ENCODE measurements at regions not wholly inside any gene's neighbourhood (a gene's known extent, or its start where the extent isn't known, plus 50 kb on each side); places are given as distances from the start of the nearest gene placed in this dataset.

GRCh38 chr6:103629613-103630012 is 1230.1 kb downstream of the HACE1 start:
- Histone ChIP-seq H3K27me3 (no peaks in the 10 kb centered on the region), H3K27ac (no peak overlapping the region), H3K9me3 (no peaks in the 10 kb centered on the region), H3K4me1 (no peaks in the 10 kb centered on the region), H3K4me3 (no peak overlapping the region), H3K36me3 (no peaks in the 10 kb centered on the region)
- TF ChIP-seq CTCF (IDR thresholded peaks at IDR 0.05): no peak
- no peak for TF ChIP-seq EP300 (IDR thresholded peaks at IDR 0.05)
- TF ChIP-seq POLR2A (IDR thresholded peaks at IDR 0.05): no peak
- 75 to 77% methylated on average over 1 of the region's 1 CpG for WGBS, 2 donors
- no peak for DNase-seq (ENCODE audit: low spot score in 2 of 2)

GRCh38 chr6:103617642-103618041 is 1242.1 kb downstream of the HACE1 start:
- Histone ChIP-seq H3K4me1 (no peaks in the 10 kb centered on the region), H3K27me3 (no peaks in the 10 kb centered on the region), H3K27ac (no peak overlapping the region), H3K36me3 (no peaks in the 10 kb centered on the region), H3K4me3 (no peak overlapping the region), H3K9me3 (no peaks in the 10 kb centered on the region)
- WGBS, 2 donors: 89 to 100% methylated on average over 1 of the region's 1 CpG
- TF ChIP-seq POLR2A (IDR thresholded peaks at IDR 0.05) (no peak), CTCF (IDR thresholded peaks at IDR 0.05) (no peak), EP300 (IDR thresholded peaks at IDR 0.05) (no peak)
- no peak for DNase-seq (ENCODE audit: low spot score in 2 of 2)

GRCh38 chr6:103587722-103588121 is 1272.0 kb downstream of the HACE1 start:
- Histone ChIP-seq H3K9me3 (no peaks in the 10 kb centered on the region), H3K4me3 (no peak overlapping the region), H3K27ac (no peak overlapping the region), H3K36me3 (no peaks in the 10 kb centered on the region), H3K4me1 (no peaks in the 10 kb centered on the region), H3K27me3 (no peaks in the 10 kb centered on the region)
- no peak for TF ChIP-seq POLR2A (IDR thresholded peaks at IDR 0.05)
- TF ChIP-seq CTCF (IDR thresholded peaks at IDR 0.05): no peak
- TF ChIP-seq EP300 (IDR thresholded peaks at IDR 0.05): no peak
- WGBS, 2 donors: 74 to 80% methylated on average over 3 of the region's 3 CpGs
- no peak for DNase-seq (ENCODE audit: low spot score in 2 of 2)

GRCh38 chr6:103578115-103578514 is 1281.6 kb downstream of the HACE1 start:
- DNase-seq (ENCODE audit: low spot score in 2 of 2): no peak
- Histone ChIP-seq H3K36me3 (no peaks in the 10 kb centered on the region), H3K27me3 (no peaks in the 10 kb centered on the region), H3K9me3 (peaks cover 0 to 5% (median 0%) of the 10 kb centered on the region in 4 donors), H3K4me3 (no peak overlapping the region), H3K27ac (no peak overlapping the region), H3K4me1 (no peaks in the 10 kb centered on the region)
- 86 to 97% methylated on average over 3 of the region's 3 CpGs for WGBS, 2 donors
- TF ChIP-seq EP300 (IDR thresholded peaks at IDR 0.05): no peak
- TF ChIP-seq CTCF (IDR thresholded peaks at IDR 0.05): no peak
- no peak for TF ChIP-seq POLR2A (IDR thresholded peaks at IDR 0.05)

- Histone ChIP-seq H3K36me3 (no peaks in the 10 kb centered on the region), H3K4me3 (no peak overlapping the region), H3K27ac (no peak overlapping the region), H3K27me3 (no peaks in the 10 kb centered on the region), H3K9me3 (no peaks in the 10 kb centered on the region), H3K4me1 (no peaks in the 10 kb centered on the region)
- DNase-seq (ENCODE audit: low spot score in 2 of 2): no peak
- no peak for TF ChIP-seq POLR2A (IDR thresholded peaks at IDR 0.05)
- TF ChIP-seq CTCF (IDR thresholded peaks at IDR 0.05): no peak
- no peak for TF ChIP-seq EP300 (IDR thresholded peaks at IDR 0.05)
- WGBS, 2 donors: 71 to 92% methylated on average over 2 of the region's 2 CpGs
These were observed 1289.3 kb downstream of the HACE1 start for GRCh38 chr6:103570431-103570830.

Data from tibial nerve (tissue), 4 donors.